NCI-H1417 (cell line): ENCODE measurements at regions not wholly inside any gene's neighbourhood (a gene's known extent, or its start where the extent isn't known, plus 50 kb on each side); places are given as distances from the start of the nearest gene placed in this dataset.
"Not testable (repeated sequence)": the region's sequence is repeated elsewhere in the genome, so short reads cannot be mapped to it uniquely, and the experiment has no call there.

Source experiments
- DNase-seq, 3 experiments: peaks; one replicate each; lab custom pipeline; 2025; lab: John Stamatoyannopoulos, UW

- no peak for DNase-seq
Measured at GRCh38 chr11:80284946-80285785, 844.3 kb upstream of the TENM4 start.

GRCh38 chr11:80282643-80283042 is 841.8 kb upstream of the TENM4 start:
- peak in 1 of 3 experiments; percentile 8 for DNase-seq

- DNase-seq, result no peak
Measured at GRCh38 chr11:80281194-80281593, 840.4 kb upstream of the TENM4 start.

GRCh38 chr11:80280737-80281136 is 839.9 kb upstream of the TENM4 start:
- no peak for DNase-seq

GRCh38 chr11:80261776-80262175 is 820.9 kb upstream of the TENM4 start:
- DNase-seq, result no peak

GRCh38 chr11:80257319-80258015 is 816.6 kb upstream of the TENM4 start:
- not testable (repeated sequence) for DNase-seq

- peak in 2 of 3 experiments; percentile 13 to 39 for DNase-seq
Measured at GRCh38 chr11:80255021-80255420, 814.2 kb upstream of the TENM4 start.

- DNase-seq, result no peak
Measured at GRCh38 chr11:80241766-80242165, 800.9 kb upstream of the TENM4 start.

GRCh38 chr11:80240245-80240644 is 799.4 kb upstream of the TENM4 start:
- DNase-seq, result no peak

- DNase-seq, result no peak
Measured at GRCh38 chr11:80239217-80239616, 798.4 kb upstream of the TENM4 start.

GRCh38 chr11:80227915-80228314 is 787.1 kb upstream of the TENM4 start:
- no peak for DNase-seq

- DNase-seq, result no peak
Measured at GRCh38 chr11:80214413-80214812, 773.6 kb upstream of the TENM4 start.

- no peak for DNase-seq
Measured at GRCh38 chr11:80211673-80212072, 770.8 kb upstream of the TENM4 start.

GRCh38 chr11:80204021-80204420 is 763.2 kb upstream of the TENM4 start:
- no peak for DNase-seq

- DNase-seq, result no peak
Measured at GRCh38 chr11:80196932-80197554, 756.2 kb upstream of the TENM4 start.

GRCh38 chr11:80196041-80196440 is 755.2 kb upstream of the TENM4 start:
- no peak for DNase-seq

GRCh38 chr11:80194625-80195024 is 753.8 kb upstream of the TENM4 start:
- no peak for DNase-seq

- no peak for DNase-seq
Measured at GRCh38 chr11:80194016-80194415, 753.2 kb upstream of the TENM4 start.

- DNase-seq, result no peak
Measured at GRCh38 chr11:80188076-80188627, 747.3 kb upstream of the TENM4 start.

- DNase-seq, result no peak
Measured at GRCh38 chr11:80186692-80187091, 745.9 kb upstream of the TENM4 start.

- DNase-seq, result no peak
Measured at GRCh38 chr11:80182901-80183300, 742.1 kb upstream of the TENM4 start.

- DNase-seq, result peak in 2 of 3 experiments; percentile 39 to 83
Measured at GRCh38 chr11:80173371-80174136, 732.7 kb upstream of the TENM4 start.
